Activated CD4-positive, alpha-beta T cell treated with anti-CD3 and anti-CD28 coated beads, Interleukin-2, amount 10 ng/mL, durations not matched to agents 7 days and 5 days (primary cell): ENCODE measurements at regions not wholly inside any gene's neighbourhood (a gene's known extent, or its start where the extent isn't known, plus 50 kb on each side); places are given as distances from the start of the nearest gene placed in this dataset.

ENCODE experiments used
- CTCF ChIA-PET: fragments of 350-600 bp; sonication (Branson Sonifier 250); formaldehyde crosslinking; loops from one replicate; lab custom pipeline; 2021; ENCODE audit warnings: antibody characterized with exemption; lab: Charles Lee
- POLR2A ChIA-PET: fragments of 350-600 bp; sonication (Branson Sonifier 250); formaldehyde crosslinking; loops from one replicate; lab custom pipeline; 2021; ENCODE audit warnings: antibody characterized with exemption; lab: Charles Lee
- DNase-seq: peaks from one replicate; pipeline ENCODE4 v3.0.0-alpha.2; 2020
- H3K27ac Mint-ChIP-seq: one replicate; pipeline ENCODE4 v1.8.0; 2021; ENCODE audit warnings: mild to moderate bottlenecking, moderate library complexity, mixed read lengths
- H3K27me3 Mint-ChIP-seq: one replicate; pipeline ENCODE4 v1.8.0; 2021; ENCODE audit warnings: mixed read lengths
- H3K36me3 Mint-ChIP-seq: one replicate; pipeline ENCODE4 v1.8.0; 2021; ENCODE audit warnings: low read depth, mixed read lengths
- H3K4me1 Mint-ChIP-seq: one replicate; pipeline ENCODE4 v1.8.0; 2021; ENCODE audit warnings: mixed read lengths
- H3K4me3 Mint-ChIP-seq: one replicate; pipeline ENCODE4 v1.8.0; 2021; ENCODE audit warnings: mild to moderate bottlenecking, moderate library complexity, mixed read lengths
- H3K9me3 Mint-ChIP-seq: one replicate; pipeline ENCODE4 v1.8.0; 2021; ENCODE audit warnings: mixed read lengths

- no peak for DNase-seq
- H3K4me3 Mint-ChIP-seq = no peak overlapping the region
- H3K27ac Mint-ChIP-seq = no peak overlapping the region
- H3K4me1 Mint-ChIP-seq = peaks cover 19% of the 10 kb centered on the region
- H3K9me3 Mint-ChIP-seq = no peaks in the 10 kb centered on the region
- H3K27me3 Mint-ChIP-seq = no peaks in the 10 kb centered on the region
- CTCF ChIA-PET = interaction anchor here (0.6 to 2.0 kb wide), 2 partner anchors 10 to 573 kb away, joined by 3 to 5 read pairs; no protein-coding TSS in a partner anchor
- peaks cover 33% of the 10 kb centered on the region for H3K36me3 Mint-ChIP-seq
- POLR2A ChIA-PET = no interaction called here
Measured at GRCh38 chr14:71714225-71714624, 218.0 kb upstream of the RGS6 start.

- POLR2A ChIA-PET = interaction anchor here (0.6 kb wide), 1 partner anchor 26 kb away, joined by 3 read pairs; no protein-coding TSS in a partner anchor
- H3K9me3 Mint-ChIP-seq = no peaks in the 10 kb centered on the region
- H3K4me3 Mint-ChIP-seq = no peak overlapping the region
- H3K36me3 Mint-ChIP-seq = peaks cover 27% of the 10 kb centered on the region
- peaks cover 14% of the 10 kb centered on the region for H3K4me1 Mint-ChIP-seq
- no peak overlapping the region for H3K27ac Mint-ChIP-seq
- H3K27me3 Mint-ChIP-seq = no peaks in the 10 kb centered on the region
- CTCF ChIA-PET = interaction anchor here (1.4 kb wide), 1 partner anchor 8 kb away, joined by 8 read pairs; no protein-coding TSS in a partner anchor
- no peak for DNase-seq
Measured at GRCh38 chr14:71716041-71716772, 216.0 kb upstream of the RGS6 start.

- H3K27ac Mint-ChIP-seq = no peak overlapping the region
- CTCF ChIA-PET = interaction anchor here (0.7 to 1.6 kb wide), 3 partner anchors 9 to 317 kb away, joined by 4 to 7 read pairs (median 6); no protein-coding TSS in a partner anchor
- no peaks in the 10 kb centered on the region for H3K9me3 Mint-ChIP-seq
- DNase-seq = peak; percentile 23
- POLR2A ChIA-PET = no interaction called here
- H3K36me3 Mint-ChIP-seq = peaks cover 34% of the 10 kb centered on the region
- H3K4me1 Mint-ChIP-seq = no peaks in the 10 kb centered on the region
- H3K4me3 Mint-ChIP-seq = no peak overlapping the region
- H3K27me3 Mint-ChIP-seq = no peaks in the 10 kb centered on the region
Measured at GRCh38 chr14:71720978-71721624, 211.1 kb upstream of the RGS6 start.

GRCh38 chr14:71721791-71722190 is 210.4 kb upstream of the RGS6 start:
- Mint-ChIP-seq H3K36me3 (peaks cover 35% of the 10 kb centered on the region), H3K4me1 (no peaks in the 10 kb centered on the region), H3K9me3 (no peaks in the 10 kb centered on the region), H3K27ac (no peak overlapping the region), H3K4me3 (no peak overlapping the region), H3K27me3 (no peaks in the 10 kb centered on the region)
- POLR2A ChIA-PET = no interaction called here
- CTCF ChIA-PET = no interaction called here
- DNase-seq = no peak

- H3K27ac Mint-ChIP-seq = no peak overlapping the region
- no peaks in the 10 kb centered on the region for H3K4me1 Mint-ChIP-seq
- no peak overlapping the region for H3K4me3 Mint-ChIP-seq
- H3K27me3 Mint-ChIP-seq = no peaks in the 10 kb centered on the region
- ChIA-PET POLR2A (no interaction called here), CTCF (interaction anchor here (0.9 to 1.6 kb wide), 2 partner anchors 14 to 54 kb away, joined by 3 to 6 read pairs; no protein-coding TSS in a partner anchor)
- no peaks in the 10 kb centered on the region for H3K9me3 Mint-ChIP-seq
- H3K36me3 Mint-ChIP-seq = peaks cover 35% of the 10 kb centered on the region
- no peak for DNase-seq
Measured at GRCh38 chr14:71722885-71723284, 209.3 kb upstream of the RGS6 start.

GRCh38 chr14:71725922-71726579 is 206.2 kb upstream of the RGS6 start:
- POLR2A ChIA-PET = no interaction called here
- H3K4me1 Mint-ChIP-seq = no peaks in the 10 kb centered on the region
- no peaks in the 10 kb centered on the region for H3K27me3 Mint-ChIP-seq
- CTCF ChIA-PET = interaction anchor here (0.6 to 1.5 kb wide), 4 partner anchors 15 to 623 kb away, joined by 3 to 6 read pairs (median 3); no protein-coding TSS in a partner anchor
- no peaks in the 10 kb centered on the region for H3K9me3 Mint-ChIP-seq
- no peak overlapping the region for H3K27ac Mint-ChIP-seq
- no peak for DNase-seq
- peaks cover 33% of the 10 kb centered on the region for H3K36me3 Mint-ChIP-seq
- H3K4me3 Mint-ChIP-seq = no peak overlapping the region

GRCh38 chr14:71726580-71727021 is 205.6 kb upstream of the RGS6 start:
- ChIA-PET CTCF (interaction anchor here (0.9 to 1.5 kb wide), 2 partner anchors 15 to 18 kb away, joined by 3 read pairs; no protein-coding TSS in a partner anchor), POLR2A (interaction anchor here (0.6 kb wide), 1 partner anchor 128 kb away, joined by 7 read pairs; no protein-coding TSS in a partner anchor)
- H3K4me3 Mint-ChIP-seq = no peak overlapping the region
- H3K4me1 Mint-ChIP-seq = no peaks in the 10 kb centered on the region
- peaks cover 38% of the 10 kb centered on the region for H3K36me3 Mint-ChIP-seq
- DNase-seq = no peak
- no peaks in the 10 kb centered on the region for H3K27me3 Mint-ChIP-seq
- H3K9me3 Mint-ChIP-seq = no peaks in the 10 kb centered on the region
- peak overlapping the region; percentile 16 for H3K27ac Mint-ChIP-seq

GRCh38 chr14:71728386-71728785 is 203.8 kb upstream of the RGS6 start:
- no peaks in the 10 kb centered on the region for H3K9me3 Mint-ChIP-seq
- no peak overlapping the region for H3K4me3 Mint-ChIP-seq
- no peaks in the 10 kb centered on the region for H3K27me3 Mint-ChIP-seq
- POLR2A ChIA-PET = no interaction called here
- H3K4me1 Mint-ChIP-seq = no peaks in the 10 kb centered on the region
- no peak overlapping the region for H3K27ac Mint-ChIP-seq
- CTCF ChIA-PET = no interaction called here
- H3K36me3 Mint-ChIP-seq = peaks cover 33% of the 10 kb centered on the region
- DNase-seq = no peak

GRCh38 chr14:71729596-71729995 is 202.6 kb upstream of the RGS6 start:
- ChIA-PET CTCF (no interaction called here), POLR2A (no interaction called here)
- H3K27ac Mint-ChIP-seq = no peak overlapping the region
- no peaks in the 10 kb centered on the region for H3K9me3 Mint-ChIP-seq
- no peak for DNase-seq
- no peaks in the 10 kb centered on the region for H3K27me3 Mint-ChIP-seq
- H3K36me3 Mint-ChIP-seq = peaks cover 28% of the 10 kb centered on the region
- H3K4me3 Mint-ChIP-seq = no peak overlapping the region
- H3K4me1 Mint-ChIP-seq = no peaks in the 10 kb centered on the region

GRCh38 chr14:71730471-71730870 is 201.8 kb upstream of the RGS6 start:
- no peak for DNase-seq
- ChIA-PET POLR2A (no interaction called here), CTCF (no interaction called here)
- Mint-ChIP-seq H3K27ac (no peak overlapping the region), H3K36me3 (peaks cover 28% of the 10 kb centered on the region), H3K27me3 (no peaks in the 10 kb centered on the region), H3K4me1 (no peaks in the 10 kb centered on the region), H3K9me3 (no peaks in the 10 kb centered on the region), H3K4me3 (no peak overlapping the region)

GRCh38 chr14:71731096-71731495 is 201.1 kb upstream of the RGS6 start:
- no peaks in the 10 kb centered on the region for H3K27me3 Mint-ChIP-seq
- DNase-seq = no peak
- no peak overlapping the region for H3K27ac Mint-ChIP-seq
- H3K36me3 Mint-ChIP-seq = peaks cover 25% of the 10 kb centered on the region
- ChIA-PET POLR2A (no interaction called here), CTCF (no interaction called here)
- H3K9me3 Mint-ChIP-seq = no peaks in the 10 kb centered on the region
- H3K4me3 Mint-ChIP-seq = no peak overlapping the region
- H3K4me1 Mint-ChIP-seq = no peaks in the 10 kb centered on the region

- peaks cover 31% of the 10 kb centered on the region for H3K36me3 Mint-ChIP-seq
- H3K4me3 Mint-ChIP-seq = no peak overlapping the region
- no peaks in the 10 kb centered on the region for H3K27me3 Mint-ChIP-seq
- ChIA-PET POLR2A (no interaction called here), CTCF (no interaction called here)
- DNase-seq = no peak
- H3K27ac Mint-ChIP-seq = peak overlapping the region; percentile 9
- no peaks in the 10 kb centered on the region for H3K9me3 Mint-ChIP-seq
- no peaks in the 10 kb centered on the region for H3K4me1 Mint-ChIP-seq
Measured at GRCh38 chr14:71733210-71733883, 198.9 kb upstream of the RGS6 start.
